ENCODE measurements at regions not wholly inside any gene's neighbourhood (a gene's known extent, or its start where the extent isn't known, plus 50 kb on each side); places are given as distances from the start of the nearest gene placed in this dataset.
"Not testable (repeated sequence)": the region's sequence is repeated elsewhere in the genome, so short reads cannot be mapped to it uniquely, and the experiment has no call there.

GRCh38 chr7:94176694-94177200 lies 172.6 kb upstream of the BET1 start:
- DNase-seq (ENCODE audit: insufficient read length, low spot score) (no peak), FAIRE-seq (no peak)
- TF ChIP-seq SPI1 (IDR thresholded peaks at IDR 0.05; ENCODE audit: low read depth, low read length) (no peak), PAX5 (IDR thresholded peaks at IDR 0.05; ENCODE audit: insufficient read depth, low read length, severe bottlenecking) (no peak), POU2F2 (IDR thresholded peaks at IDR 0.05; ENCODE audit: low read depth, low read length) (no peak), TAF1 (IDR thresholded peaks at IDR 0.05; ENCODE audit: low read depth, low read length) (no peak), POLR2A (IDR thresholded peaks at IDR 0.05; ENCODE audit: low read depth, low read length) (no peak), POLR2AphosphoS5 (IDR thresholded peaks at IDR 0.05; ENCODE audit: low read depth, low read length) (no peak)

GRCh38 chr7:94177441-94177840 lies 173.3 kb upstream of the BET1 start:
- no peak for DNase-seq (ENCODE audit: insufficient read length, low spot score)
- TF ChIP-seq PAX5 (IDR thresholded peaks at IDR 0.05; ENCODE audit: insufficient read depth, low read length, severe bottlenecking) (no peak), SPI1 (IDR thresholded peaks at IDR 0.05; ENCODE audit: low read depth, low read length) (no peak), TAF1 (IDR thresholded peaks at IDR 0.05; ENCODE audit: low read depth, low read length) (no peak), POU2F2 (IDR thresholded peaks at IDR 0.05; ENCODE audit: low read depth, low read length) (no peak), POLR2AphosphoS5 (IDR thresholded peaks at IDR 0.05; ENCODE audit: low read depth, low read length) (no peak), POLR2A (IDR thresholded peaks at IDR 0.05; ENCODE audit: low read depth, low read length) (no peak)
- peak; percentile 70 for FAIRE-seq

GRCh38 chr7:94178230-94178629 lies 174.1 kb upstream of the BET1 start:
- TF ChIP-seq SPI1 (IDR thresholded peaks at IDR 0.05; ENCODE audit: low read depth, low read length) (peak; percentile 85), TAF1 (IDR thresholded peaks at IDR 0.05; ENCODE audit: low read depth, low read length) (no peak), POU2F2 (IDR thresholded peaks at IDR 0.05; ENCODE audit: low read depth, low read length) (no peak)
- FAIRE-seq (peak; percentile 65), DNase-seq (ENCODE audit: insufficient read length, low spot score) (no peak)

GRCh38 chr7:94179466-94179865 lies 175.3 kb upstream of the BET1 start:
- DNase-seq (ENCODE audit: insufficient read length, low spot score) (no peak), FAIRE-seq (no peak)
- TF ChIP-seq POLR2AphosphoS5 (IDR thresholded peaks at IDR 0.05; ENCODE audit: low read depth, low read length): no peak
- TF ChIP-seq POLR2A (IDR thresholded peaks at IDR 0.05; ENCODE audit: low read depth, low read length): no peak
- no peak for TF ChIP-seq SPI1 (IDR thresholded peaks at IDR 0.05; ENCODE audit: low read depth, low read length)
- no peak for TF ChIP-seq PAX5 (IDR thresholded peaks at IDR 0.05; ENCODE audit: insufficient read depth, low read length, severe bottlenecking)
- no peak for TF ChIP-seq TAF1 (IDR thresholded peaks at IDR 0.05; ENCODE audit: low read depth, low read length)
- no peak for TF ChIP-seq POU2F2 (IDR thresholded peaks at IDR 0.05; ENCODE audit: low read depth, low read length)

- no peak for FAIRE-seq
- DNase-seq (ENCODE audit: insufficient read length, low spot score): no peak
- TF ChIP-seq POLR2A (IDR thresholded peaks at IDR 0.05; ENCODE audit: low read depth, low read length) (no peak), POLR2AphosphoS5 (IDR thresholded peaks at IDR 0.05; ENCODE audit: low read depth, low read length) (no peak), PAX5 (IDR thresholded peaks at IDR 0.05; ENCODE audit: insufficient read depth, low read length, severe bottlenecking) (no peak), POU2F2 (IDR thresholded peaks at IDR 0.05; ENCODE audit: low read depth, low read length) (no peak)
These were observed 177.9 kb upstream of the BET1 start for GRCh38 chr7:94182066-94182465.

GRCh38 chr7:94182721-94183120 lies 178.6 kb upstream of the BET1 start:
- DNase-seq (ENCODE audit: insufficient read length, low spot score) (no peak), FAIRE-seq (no peak)
- TF ChIP-seq SPI1 (IDR thresholded peaks at IDR 0.05; ENCODE audit: low read depth, low read length): no peak
- TF ChIP-seq POLR2A (IDR thresholded peaks at IDR 0.05; ENCODE audit: low read depth, low read length): no peak
- no peak for TF ChIP-seq POU2F2 (IDR thresholded peaks at IDR 0.05; ENCODE audit: low read depth, low read length)
- TF ChIP-seq PAX5 (IDR thresholded peaks at IDR 0.05; ENCODE audit: insufficient read depth, low read length, severe bottlenecking): no peak
- TF ChIP-seq TAF1 (IDR thresholded peaks at IDR 0.05; ENCODE audit: low read depth, low read length): no peak
- TF ChIP-seq POLR2AphosphoS5 (IDR thresholded peaks at IDR 0.05; ENCODE audit: low read depth, low read length): no peak

GRCh38 chr7:94183289-94183749 lies 179.2 kb upstream of the BET1 start:
- no peak for TF ChIP-seq SPI1 (IDR thresholded peaks at IDR 0.05; ENCODE audit: low read depth, low read length)
- no peak for TF ChIP-seq POLR2AphosphoS5 (IDR thresholded peaks at IDR 0.05; ENCODE audit: low read depth, low read length)
- TF ChIP-seq TAF1 (IDR thresholded peaks at IDR 0.05; ENCODE audit: low read depth, low read length): no peak
- TF ChIP-seq POLR2A (IDR thresholded peaks at IDR 0.05; ENCODE audit: low read depth, low read length): no peak
- no peak for TF ChIP-seq POU2F2 (IDR thresholded peaks at IDR 0.05; ENCODE audit: low read depth, low read length)
- no peak for TF ChIP-seq PAX5 (IDR thresholded peaks at IDR 0.05; ENCODE audit: insufficient read depth, low read length, severe bottlenecking)
- DNase-seq (ENCODE audit: insufficient read length, low spot score) (no peak), FAIRE-seq (no peak)

- DNase-seq (ENCODE audit: insufficient read length, low spot score) (no peak), FAIRE-seq (no peak)
These were observed 179.7 kb upstream of the BET1 start for GRCh38 chr7:94183891-94184290.

GRCh38 chr7:94188350-94188749 lies 184.2 kb upstream of the BET1 start:
- no peak for FAIRE-seq
- no peak for DNase-seq (ENCODE audit: insufficient read length, low spot score)
- TF ChIP-seq POU2F2 (IDR thresholded peaks at IDR 0.05; ENCODE audit: low read depth, low read length): no peak
- no peak for TF ChIP-seq PAX5 (IDR thresholded peaks at IDR 0.05; ENCODE audit: insufficient read depth, low read length, severe bottlenecking)
- no peak for TF ChIP-seq SPI1 (IDR thresholded peaks at IDR 0.05; ENCODE audit: low read depth, low read length)

More at GRCh38 chr7:94183891-94184290, 179.7 kb upstream of the BET1 start:
- no peak for TF ChIP-seq POU2F2 (IDR thresholded peaks at IDR 0.05; ENCODE audit: low read depth, low read length)
- TF ChIP-seq POLR2A (IDR thresholded peaks at IDR 0.05; ENCODE audit: low read depth, low read length): no peak
- no peak for TF ChIP-seq PAX5 (IDR thresholded peaks at IDR 0.05; ENCODE audit: insufficient read depth, low read length, severe bottlenecking)
- TF ChIP-seq TAF1 (IDR thresholded peaks at IDR 0.05; ENCODE audit: low read depth, low read length): no peak
- TF ChIP-seq SPI1 (IDR thresholded peaks at IDR 0.05; ENCODE audit: low read depth, low read length): no peak
- TF ChIP-seq POLR2AphosphoS5 (IDR thresholded peaks at IDR 0.05; ENCODE audit: low read depth, low read length): no peak

- DNase-seq (ENCODE audit: insufficient read length, low spot score): no peak
- FAIRE-seq: no peak
- TF ChIP-seq TAF1 (IDR thresholded peaks at IDR 0.05; ENCODE audit: low read depth, low read length) (no peak), SPI1 (IDR thresholded peaks at IDR 0.05; ENCODE audit: low read depth, low read length) (no peak), POLR2AphosphoS5 (IDR thresholded peaks at IDR 0.05; ENCODE audit: low read depth, low read length) (no peak), POU2F2 (IDR thresholded peaks at IDR 0.05; ENCODE audit: low read depth, low read length) (no peak), POLR2A (IDR thresholded peaks at IDR 0.05; ENCODE audit: low read depth, low read length) (no peak), PAX5 (IDR thresholded peaks at IDR 0.05; ENCODE audit: insufficient read depth, low read length, severe bottlenecking) (no peak)
These were observed 186.5 kb upstream of the BET1 start for GRCh38 chr7:94190599-94191061.

GRCh38 chr7:94194426-94194825 lies 190.3 kb upstream of the BET1 start:
- not testable (repeated sequence) for FAIRE-seq; DNase-seq (ENCODE audit: insufficient read length, low spot score)

Measured in GM12891 (cell line).